ENCODE measurements at regions not wholly inside any gene's neighbourhood (a gene's known extent, or its start where the extent isn't known, plus 50 kb on each side); places are given as distances from the start of the nearest gene placed in this dataset.

GRCh38 chr13:107734891-107735625 lies 480.3 kb downstream of the LIG4 start:
- no peak for DNase-seq

GRCh38 chr13:107733276-107733675 lies 482.1 kb downstream of the LIG4 start:
- no peak for DNase-seq

GRCh38 chr13:107730813-107731212 lies 484.5 kb downstream of the LIG4 start:
- no peak for DNase-seq

- DNase-seq, result no peak
These were observed 494.0 kb downstream of the LIG4 start for GRCh38 chr13:107721125-107721869.

GRCh38 chr13:107716741-107717140 lies 498.6 kb downstream of the LIG4 start:
- no peak for DNase-seq

GRCh38 chr13:107716241-107716640 lies 499.1 kb downstream of the LIG4 start:
- DNase-seq, result no peak

- no peak for DNase-seq
These were observed 499.8 kb downstream of the LIG4 start for GRCh38 chr13:107715496-107715895.

GRCh38 chr13:107713314-107713713 lies 502.0 kb downstream of the LIG4 start:
- no peak for DNase-seq

- no peak for DNase-seq
These were observed 503.0 kb downstream of the LIG4 start for GRCh38 chr13:107712145-107712860.

- no peak for DNase-seq
These were observed 525.2 kb downstream of the LIG4 start for GRCh38 chr13:107690181-107690580.

- no peak for DNase-seq
These were observed 529.5 kb downstream of the LIG4 start for GRCh38 chr13:107685876-107686275.

GRCh38 chr13:107681600-107681999 lies 533.7 kb downstream of the LIG4 start:
- no peak for DNase-seq

GRCh38 chr13:107680115-107680514 lies 535.2 kb downstream of the LIG4 start:
- DNase-seq, result no peak

- DNase-seq, result no peak
These were observed 537.2 kb downstream of the LIG4 start for GRCh38 chr13:107678075-107678689.

GRCh38 chr13:107675847-107676550 lies 539.3 kb downstream of the LIG4 start:
- DNase-seq, result no peak

- no peak for DNase-seq
These were observed 545.8 kb downstream of the LIG4 start for GRCh38 chr13:107669391-107669993.

GRCh38 chr13:107665926-107666458 lies 549.3 kb downstream of the LIG4 start:
- DNase-seq, result no peak

GRCh38 chr13:107650081-107650701 lies 565.1 kb downstream of the LIG4 start:
- no peak for DNase-seq

- DNase-seq, result no peak
These were observed 566.3 kb downstream of the LIG4 start for GRCh38 chr13:107649079-107649478.

GRCh38 chr13:107644136-107644535 lies 571.2 kb downstream of the LIG4 start:
- DNase-seq, result no peak

- DNase-seq, result no peak
These were observed 571.7 kb downstream of the LIG4 start for GRCh38 chr13:107643615-107644014.

All from CD4-positive, alpha-beta T cell treated with Interleukin-10 for 1 hour (primary cell).